CD4-positive, alpha-beta T cell treated with Interferon alpha-2 for 1 hour (primary cell): ENCODE measurements at regions not wholly inside any gene's neighbourhood (a gene's known extent, or its start where the extent isn't known, plus 50 kb on each side); places are given as distances from the start of the nearest gene placed in this dataset.
"Not testable (repeated sequence)": the region's sequence is repeated elsewhere in the genome, so short reads cannot be mapped to it uniquely, and the experiment has no call there.

Experiments
- DNase-seq, 2 donors: peaks; one replicate each; pipeline ENCODE4 v3.0.0-alpha.2; 2020 to 2022

DNA sequence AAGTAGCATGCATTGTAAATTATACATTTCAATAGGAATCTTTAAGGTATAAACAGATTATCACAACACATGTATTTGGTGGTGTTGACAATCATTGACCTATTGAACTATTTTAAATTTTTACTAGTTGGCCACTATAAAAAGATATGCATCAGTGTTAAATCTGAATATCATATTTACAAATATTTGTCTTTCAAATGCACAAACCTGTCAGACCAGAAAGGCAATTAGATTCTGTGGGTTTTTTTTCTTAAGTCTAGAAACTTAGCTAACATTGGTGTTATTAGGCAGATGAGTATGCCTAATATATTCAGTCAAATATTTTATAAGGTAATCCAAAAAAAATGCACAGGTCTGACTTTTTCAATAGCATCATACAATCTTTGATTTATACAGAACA is 241.4 kb upstream of the DGKB start:
- no peak for DNase-seq

DNA sequence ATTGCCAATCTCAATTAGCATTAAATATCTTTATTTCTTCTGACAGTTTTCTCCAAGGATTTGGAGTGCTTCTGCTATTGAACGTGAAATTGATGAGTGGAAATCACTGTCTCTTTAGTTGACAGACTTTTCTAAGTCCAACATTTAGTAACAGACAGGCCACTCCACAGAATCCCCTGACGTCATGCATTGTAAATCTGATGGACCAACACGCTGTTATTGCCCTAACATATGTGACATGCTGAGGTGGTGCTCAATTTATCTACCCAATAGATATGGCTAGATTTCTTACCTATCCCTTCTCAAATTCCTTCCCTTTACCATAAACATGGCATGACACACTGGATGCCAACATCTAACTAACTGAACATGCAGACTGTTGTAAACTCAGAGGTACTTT is 240.6 kb upstream of the DGKB start:
- DNase-seq: no peak

DNA sequence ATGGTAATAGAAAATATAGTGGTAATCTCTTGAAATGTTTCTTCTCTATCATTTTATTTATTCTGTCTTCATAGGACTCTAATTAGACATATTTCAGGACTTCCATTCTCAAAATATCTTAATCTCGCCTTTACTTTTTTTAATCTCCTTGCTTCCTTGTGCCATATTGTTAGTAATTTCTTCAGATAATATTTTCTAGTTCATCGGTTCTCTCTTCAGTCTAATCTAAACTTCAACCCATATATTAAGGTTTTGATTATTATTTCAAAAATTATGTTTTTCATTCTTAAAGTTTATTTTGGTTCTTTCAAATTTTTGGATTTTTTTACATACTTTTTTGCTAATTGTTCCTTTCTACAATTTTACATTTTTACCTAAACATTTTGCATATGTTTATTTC is 237.9 kb upstream of the DGKB start:
- no peak for DNase-seq

DNA sequence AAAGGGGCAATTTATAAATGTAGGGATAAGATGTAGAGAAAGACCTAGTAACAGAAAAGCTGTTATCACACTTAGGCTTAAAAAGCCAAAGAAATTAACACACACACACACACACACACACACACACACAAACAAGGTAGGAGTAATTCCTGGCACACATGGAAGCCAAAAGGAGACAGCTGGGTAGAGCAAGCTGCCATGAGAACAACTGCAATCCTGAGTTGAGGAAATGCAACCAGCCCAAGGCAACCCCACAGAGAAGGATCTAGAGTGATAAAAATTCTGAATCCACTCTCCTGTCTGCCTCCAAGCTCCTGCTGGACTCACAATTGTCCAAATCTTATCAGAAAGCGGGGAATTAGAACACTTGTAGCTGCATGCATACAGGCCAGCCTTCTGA is 229.1 kb upstream of the DGKB start:
- DNase-seq: no peak

DNA sequence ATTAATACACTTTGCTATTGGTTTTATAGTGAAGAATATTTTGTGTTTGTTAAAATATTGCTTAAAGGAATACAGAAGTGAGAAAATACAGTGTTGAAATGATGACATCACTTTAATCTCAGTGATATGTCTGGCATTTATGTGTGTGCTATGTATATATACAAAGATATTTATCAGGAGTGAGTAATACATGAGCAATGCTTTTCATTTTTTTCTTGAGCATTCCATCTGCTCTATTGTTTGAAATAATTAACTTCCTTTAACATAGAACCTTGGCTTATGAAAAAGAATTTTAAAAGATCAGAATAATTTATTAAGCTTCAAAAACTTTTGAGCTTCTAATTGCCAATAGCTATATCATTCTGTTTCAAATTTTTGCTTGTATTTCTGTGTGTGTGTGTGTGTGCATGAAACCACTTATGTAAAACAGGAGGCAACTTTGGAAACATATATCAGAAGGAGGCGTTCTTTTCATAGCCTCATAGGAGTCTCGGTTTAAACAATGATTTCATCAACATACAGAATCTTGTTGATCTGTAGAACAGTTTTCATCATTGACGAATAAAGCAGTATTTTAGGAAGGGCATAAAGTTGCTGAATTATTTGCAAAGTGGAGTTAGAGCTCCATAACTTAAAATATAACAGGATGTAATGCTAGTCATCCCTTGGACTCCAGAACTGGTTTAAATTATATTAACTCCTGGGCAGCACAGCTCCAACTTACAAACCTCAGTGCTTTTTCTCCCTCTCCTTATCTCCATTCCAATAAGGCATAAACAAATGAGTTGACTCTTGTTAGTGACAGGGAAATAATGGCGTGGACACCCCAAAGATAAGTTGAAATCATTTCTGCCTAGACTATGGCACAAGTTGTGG is 228.4 kb upstream of the DGKB start:
- DNase-seq: no peak

DNA sequence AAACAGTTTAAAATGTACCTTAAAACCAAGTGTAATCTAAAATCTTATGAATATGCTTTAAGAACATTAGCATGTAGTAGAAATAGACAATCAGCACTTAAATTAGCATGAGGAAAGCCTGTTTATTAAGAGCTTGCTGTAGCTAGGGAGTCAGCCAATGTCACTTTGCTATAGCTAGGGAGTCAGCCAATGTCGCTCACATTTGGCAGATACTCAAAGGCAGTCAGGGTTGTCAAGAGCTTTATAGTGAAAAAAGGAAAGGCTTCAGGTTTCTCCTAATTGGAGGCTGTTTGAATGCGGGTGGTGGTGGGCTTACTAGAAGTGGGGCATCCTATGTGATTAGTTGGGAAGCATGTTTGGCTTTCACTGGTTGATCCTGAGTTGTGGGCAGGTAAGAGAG is 226.2 kb upstream of the DGKB start:
- DNase-seq: no peak

DNA sequence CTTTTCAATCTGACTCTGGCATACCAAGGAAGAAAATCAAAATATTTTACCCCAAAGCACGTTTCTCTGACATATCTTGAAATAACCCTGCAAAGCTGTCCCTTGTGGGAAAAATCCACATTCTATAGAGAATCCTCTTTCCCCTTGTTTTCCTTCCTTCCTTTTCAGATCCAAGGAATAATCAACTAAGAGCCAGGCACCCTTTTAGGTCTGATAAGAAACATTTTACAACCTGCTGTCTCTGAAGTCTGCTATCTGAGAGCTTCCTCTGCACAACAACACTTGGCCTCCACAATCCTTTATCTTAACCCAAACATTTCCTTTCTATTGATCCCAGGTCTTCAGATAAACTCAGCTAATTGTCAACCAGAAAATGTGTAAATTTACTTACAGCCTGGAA is 224.1 kb upstream of the DGKB start:
- not testable (repeated sequence) for DNase-seq

DNA sequence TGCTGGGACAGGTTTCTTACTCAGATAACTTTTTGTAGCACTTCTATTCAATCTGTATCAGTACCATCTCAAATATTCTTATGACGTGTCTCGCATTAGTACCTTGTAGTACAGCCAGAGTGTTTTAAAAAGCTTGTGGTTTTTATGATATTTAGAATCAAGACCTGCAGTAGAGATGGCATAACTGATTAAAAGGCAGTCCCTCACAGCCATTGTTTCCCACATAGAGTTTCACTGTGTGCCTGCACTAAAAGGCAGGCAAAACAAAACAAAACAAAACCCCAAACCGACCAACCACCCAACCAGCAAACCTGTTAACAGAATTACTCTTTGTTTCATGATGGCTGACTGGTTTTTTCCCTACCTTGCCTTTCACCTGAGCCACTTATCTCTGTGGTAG is 221.3 kb upstream of the DGKB start:
- DNase-seq: no peak

DNA sequence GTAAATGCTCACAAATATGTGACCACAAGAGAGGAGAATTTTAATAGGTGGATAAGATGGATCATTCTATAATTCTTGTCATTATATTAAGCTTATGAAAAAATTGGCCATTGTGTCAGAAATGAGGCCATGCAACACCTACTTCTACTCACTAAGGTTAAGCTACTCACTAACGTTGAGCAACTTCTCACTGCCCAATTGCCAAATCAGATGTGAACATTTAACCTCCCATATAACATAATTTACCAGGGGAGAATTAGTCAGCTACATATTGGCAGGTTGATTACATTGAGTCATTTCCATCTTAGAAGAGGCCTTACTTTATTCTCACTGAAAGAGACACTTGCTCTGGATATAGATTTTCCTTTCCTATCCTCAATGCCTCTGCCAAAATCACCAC is 211.2 kb upstream of the DGKB start:
- DNase-seq: no peak

DNA sequence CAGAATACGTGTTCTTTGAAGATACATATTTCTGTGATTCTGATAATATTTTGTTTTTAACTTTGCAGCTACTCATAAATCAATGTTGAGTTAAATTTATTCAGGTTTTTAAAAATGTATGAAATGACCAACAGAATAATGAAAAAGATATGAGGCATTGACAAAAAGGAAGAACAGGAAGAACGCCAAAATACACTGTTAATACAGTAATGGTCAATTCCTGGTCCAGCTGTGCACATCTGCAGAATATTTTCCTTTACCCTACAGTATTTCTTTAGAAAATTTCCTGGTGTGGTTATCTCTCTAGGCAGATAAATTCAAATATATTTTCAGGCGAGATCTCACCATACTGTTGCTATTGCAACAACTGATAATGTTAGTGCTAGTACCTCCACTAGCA is 203.2 kb upstream of the DGKB start:
- no peak for DNase-seq

DNA sequence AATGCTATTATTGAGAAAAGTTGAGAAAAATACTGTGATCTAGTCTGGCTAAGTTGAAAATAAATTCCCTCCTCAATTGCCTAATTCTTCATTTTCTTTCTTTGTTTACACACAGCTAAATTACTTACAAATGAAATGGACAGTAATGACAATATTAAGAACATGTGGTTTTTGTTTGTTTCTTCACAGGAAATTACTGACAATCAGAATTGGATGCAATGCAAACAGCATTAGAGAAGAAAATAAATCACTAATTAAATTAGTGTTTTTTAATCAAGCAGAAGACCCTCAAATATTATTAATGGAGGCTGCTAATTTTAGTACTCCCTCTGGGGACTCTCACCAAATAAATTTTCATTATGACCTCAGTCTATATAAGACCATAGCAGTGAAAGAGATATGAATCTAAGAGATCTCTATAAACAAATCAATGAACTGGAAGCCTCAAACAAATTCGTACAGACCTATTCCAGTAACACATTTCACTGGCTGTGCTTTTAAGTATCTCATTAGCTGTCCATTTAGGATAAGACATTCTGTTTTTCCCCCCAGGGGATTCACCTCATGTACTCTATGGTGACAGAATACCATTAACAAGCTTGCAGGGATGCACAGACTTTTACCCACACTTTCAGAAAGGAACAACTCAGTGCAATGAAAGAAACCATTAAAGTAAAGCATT is 202.0 kb upstream of the DGKB start:
- no peak for DNase-seq

DNA sequence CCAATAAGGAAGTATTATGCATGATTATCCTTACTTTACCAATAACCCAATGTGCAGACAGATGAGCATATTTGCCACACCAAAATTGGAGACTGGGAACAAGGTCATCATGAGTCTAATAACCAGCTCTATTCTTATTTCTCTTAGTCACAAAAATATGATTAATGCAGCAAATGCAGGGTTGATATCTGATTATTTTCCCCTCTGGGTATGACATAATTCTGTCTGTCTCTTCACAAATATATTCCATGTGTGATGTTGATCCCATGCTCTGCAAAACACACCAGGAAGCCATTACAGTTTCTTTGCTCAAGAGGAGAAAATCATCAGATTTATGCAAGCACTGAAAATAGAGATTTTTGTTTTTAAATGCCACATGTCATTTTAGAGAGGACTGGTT is 196.5 kb upstream of the DGKB start:
- DNase-seq: no peak

DNA sequence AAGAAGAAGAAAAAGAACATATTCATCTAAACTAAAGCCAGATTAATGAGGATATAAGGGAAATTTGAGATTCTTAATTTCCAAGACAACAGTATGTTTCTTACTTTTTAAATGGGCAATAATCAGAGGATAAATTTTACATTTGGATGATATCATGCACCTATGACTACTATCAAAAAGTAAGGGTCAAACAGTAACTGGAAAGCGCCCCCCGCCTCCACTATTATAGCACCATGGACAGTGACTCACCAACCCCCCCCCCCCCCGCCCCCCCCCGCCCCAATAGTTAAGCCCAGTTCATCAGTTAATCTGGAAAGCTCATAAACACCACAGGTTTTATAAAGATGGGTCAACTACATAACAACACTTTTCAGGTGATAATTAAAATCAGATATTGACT is 194.3 kb upstream of the DGKB start:
- DNase-seq: no peak

DNA sequence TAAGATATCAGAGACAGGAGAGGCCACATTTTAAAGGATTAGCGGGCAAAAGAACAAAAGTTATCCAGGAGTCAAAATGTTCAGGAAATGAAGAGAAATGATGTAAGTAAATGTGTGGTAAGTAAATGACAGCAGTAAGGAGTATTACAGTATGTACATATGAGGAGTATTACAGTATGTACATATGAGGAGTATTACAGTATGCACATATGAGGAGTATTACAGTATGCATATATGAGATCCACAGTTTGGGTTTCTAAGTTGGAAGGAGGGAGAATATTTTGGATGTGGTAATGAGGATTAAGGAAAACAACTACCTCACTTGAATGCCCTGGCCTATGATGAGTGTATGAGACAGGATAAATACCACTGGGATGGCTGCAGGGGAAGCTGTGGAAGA is 192.4 kb upstream of the DGKB start:
- no peak for DNase-seq

DNA sequence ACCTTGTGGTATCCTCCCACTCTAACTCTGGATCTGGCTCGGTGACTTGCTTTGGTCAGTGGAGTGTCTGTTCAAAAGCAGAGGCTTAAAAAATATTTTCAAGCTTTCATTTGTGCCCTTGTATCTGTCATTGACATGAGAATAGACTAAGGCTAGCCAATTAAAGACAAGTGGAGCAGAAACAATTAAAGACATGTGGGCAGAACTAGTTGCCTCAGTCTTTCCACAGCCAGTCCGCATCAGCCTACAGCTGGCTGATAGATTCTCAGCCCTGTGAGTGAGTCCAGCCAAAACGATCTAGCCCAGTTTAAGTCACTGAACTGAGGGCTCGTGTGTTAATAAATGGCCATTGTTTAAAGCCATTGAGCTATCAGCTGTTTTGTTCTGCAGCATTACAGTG is 185.2 kb upstream of the DGKB start:
- DNase-seq: no peak

DNA sequence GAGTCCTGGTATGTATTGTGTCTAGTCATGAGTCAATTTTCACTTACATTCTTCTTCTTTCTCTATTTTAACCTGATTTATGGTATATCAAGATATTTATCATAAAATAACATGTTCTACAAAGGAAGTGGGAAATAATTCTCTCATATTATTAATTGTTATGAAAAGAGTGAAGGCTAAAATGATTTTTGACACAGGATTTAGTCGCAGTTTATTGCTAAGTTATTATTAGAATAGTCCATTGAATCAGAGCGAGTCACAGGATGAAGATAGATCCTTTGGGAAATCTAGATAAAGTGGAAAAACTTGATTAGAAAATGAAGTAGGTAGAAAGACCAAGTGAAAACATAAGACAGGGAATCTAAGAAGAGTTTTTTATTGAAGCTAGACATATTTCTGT is 184.3 kb upstream of the DGKB start:
- no peak for DNase-seq

DNA sequence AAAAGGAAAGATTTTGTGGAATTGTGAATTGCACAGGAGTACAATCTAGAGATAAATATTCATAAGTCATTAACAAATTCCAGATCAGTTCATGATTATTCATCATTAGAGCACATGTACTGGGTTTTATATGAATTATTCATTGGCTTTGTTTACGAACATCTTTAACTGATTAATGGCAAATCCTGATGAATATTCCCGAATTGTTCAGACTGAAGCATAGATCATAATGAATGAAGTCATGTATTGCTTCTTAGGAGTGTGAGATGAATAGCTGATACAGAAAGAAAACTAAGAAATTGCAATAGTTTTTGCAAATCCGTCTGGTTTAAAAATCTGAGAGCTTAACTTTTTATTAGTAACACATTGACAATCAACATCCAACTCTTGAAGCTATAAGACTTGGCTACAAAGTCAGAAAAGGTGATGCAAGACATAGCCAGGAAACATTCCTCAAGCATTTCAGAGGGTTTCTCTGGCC is 183.6 kb upstream of the DGKB start:
- no peak for DNase-seq

DNA sequence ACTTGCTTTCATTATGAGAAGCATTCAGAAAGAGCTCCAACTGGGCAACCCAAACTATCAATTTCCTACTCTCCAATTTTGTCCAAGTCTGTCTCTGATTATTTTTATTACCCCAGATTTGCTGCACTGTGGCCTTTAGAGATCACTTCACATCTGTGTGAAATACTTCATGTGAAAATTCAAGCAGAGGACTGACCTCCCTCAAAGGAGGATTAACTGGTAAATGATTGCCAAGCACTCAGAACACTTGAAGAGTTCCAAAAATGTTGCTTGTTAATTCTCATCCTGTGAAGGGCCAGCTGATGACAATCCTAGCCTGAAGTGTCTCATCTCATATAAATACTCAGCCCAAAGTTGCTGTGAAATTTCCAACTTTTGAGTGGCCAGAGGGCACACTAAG is 182.8 kb upstream of the DGKB start:
- DNase-seq: no peak

DNA sequence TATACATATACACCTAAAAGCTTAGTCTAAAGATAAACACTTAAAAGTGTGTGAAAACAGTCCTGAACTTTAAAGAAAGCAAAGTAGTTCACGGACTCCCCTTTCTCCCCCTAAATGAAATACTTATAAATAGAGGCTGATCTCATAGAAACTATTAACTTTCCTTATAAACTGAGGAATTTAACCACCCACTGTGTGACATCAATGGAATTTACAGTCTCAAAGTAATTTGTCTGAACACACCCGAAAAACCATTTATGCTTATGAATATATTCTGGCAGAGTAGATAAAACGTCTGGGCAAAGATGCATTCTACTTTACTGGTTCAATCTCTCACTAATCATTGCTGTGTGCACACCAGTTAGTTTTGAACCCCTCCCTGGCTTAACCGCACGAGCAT is 181.8 kb upstream of the DGKB start:
- DNase-seq: no peak

DNA sequence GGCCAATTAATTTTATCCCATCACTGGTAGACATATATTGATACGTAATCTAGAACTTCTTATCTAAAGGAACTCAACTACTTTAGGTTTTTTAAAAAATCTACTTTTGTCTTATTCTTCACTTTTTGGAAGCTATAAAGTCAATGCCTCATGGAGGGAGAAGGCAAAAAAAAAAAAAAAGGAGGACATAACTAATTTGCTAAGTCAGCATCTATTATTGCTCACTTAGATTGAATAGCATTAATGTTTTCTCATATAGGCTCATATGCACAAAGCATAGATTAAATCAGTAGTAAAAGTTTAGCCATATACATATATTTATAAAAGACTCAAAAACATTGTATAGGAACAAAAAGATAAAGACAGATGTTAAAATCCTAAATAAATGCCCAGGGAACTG is 179.3 kb upstream of the DGKB start:
- no peak for DNase-seq

DNA sequence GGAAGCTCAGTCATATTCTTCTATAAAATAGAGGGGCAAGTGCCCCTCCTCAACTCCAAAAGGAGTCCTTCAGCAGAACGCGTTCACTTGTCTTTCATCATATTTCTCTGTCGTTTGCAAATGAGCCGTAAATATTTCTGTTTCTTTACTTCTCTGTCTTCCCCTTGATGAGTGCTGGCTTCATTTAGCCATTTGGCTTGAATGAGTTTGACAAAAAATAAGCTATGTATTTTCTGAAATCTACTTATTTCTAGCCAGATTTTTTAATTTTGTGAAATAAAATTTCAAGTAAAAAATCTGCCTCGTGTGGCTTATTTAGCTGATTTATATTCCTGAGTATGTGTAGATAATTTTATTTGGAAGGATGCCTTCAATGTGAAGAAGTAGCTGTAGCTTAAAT is 170.8 kb upstream of the DGKB start:
- DNase-seq: no peak

DNA sequence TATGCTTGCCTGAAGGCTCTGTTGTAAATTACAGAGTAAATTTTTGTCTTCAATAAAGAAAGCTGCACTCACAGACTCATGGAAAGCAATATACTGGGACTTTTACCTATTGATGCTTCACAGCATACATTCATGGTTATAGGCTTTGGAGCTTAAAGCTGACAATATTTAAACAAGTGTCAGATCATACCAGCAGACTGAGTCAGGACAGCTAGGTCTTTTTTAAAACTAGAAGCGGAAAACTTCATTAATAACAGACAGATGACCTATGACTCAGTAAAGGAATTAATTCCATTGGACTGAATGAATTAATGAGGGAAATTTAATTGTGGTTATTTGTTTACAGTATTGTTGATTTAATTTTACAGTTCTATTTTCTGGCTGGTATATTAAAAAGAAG is 165.8 kb upstream of the DGKB start:
- no peak for DNase-seq

DNA sequence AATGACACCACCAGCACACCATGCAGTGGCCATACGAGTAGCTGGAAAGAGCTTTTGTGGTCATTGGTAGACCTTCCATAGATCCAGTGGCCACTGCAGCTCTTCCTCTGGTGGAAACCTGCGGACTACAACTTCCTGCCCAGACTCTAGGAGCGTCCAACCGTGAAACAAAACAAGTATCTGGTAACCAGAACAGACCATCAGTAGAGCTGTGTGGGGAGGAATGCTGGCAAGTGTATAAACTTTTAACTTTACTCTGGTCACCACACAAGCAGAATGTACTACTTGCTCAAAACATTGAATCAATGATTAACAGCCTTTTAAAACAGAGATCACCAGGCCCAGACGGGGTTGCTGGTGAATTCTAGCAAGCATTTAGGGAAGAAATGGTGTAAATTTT is 154.7 kb upstream of the DGKB start:
- DNase-seq: no peak

DNA sequence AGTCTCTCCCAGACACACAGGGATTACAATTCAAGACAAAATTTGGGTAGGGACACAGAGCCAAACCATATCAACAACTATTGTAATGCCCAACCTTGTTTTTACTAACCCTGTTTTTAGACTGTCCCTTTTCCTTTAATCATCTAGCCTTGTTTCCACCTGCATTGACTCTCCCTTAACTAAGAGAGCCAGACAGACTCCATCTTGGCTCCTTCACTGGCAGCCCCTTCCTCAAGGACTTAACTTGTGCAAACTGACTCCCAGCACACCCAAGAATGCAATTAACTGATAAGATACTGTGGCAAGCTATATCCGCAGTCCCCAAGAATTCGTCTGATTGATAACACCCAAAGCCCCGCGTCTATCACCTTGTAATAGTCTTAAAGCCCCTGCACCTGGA is 151.8 kb upstream of the DGKB start:
- DNase-seq: not testable (repeated sequence)

DNA sequence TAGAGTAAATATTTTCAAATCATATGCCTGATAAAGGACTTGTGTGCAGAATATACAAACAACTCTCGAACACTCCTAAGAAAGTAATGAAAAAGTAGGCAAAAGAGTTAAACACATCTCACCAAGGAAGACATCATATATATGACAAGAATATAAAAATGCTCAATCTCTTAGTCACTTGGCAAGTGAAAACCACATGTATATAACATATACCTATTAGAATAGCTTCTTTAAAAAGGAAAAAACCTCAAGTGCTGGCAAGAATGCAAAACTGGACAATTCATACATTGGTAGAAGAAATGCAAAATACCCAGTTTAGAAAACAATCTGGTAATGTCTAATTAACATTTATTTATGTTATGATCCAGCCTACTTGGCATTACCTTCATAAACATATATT is 146.6 kb upstream of the DGKB start:
- no peak for DNase-seq
